HG03064 (cell line): ENCODE measurements at regions not wholly inside any gene's neighbourhood (a gene's known extent, or its start where the extent isn't known, plus 50 kb on each side); places are given as distances from the start of the nearest gene placed in this dataset.

Experiments used
- ATAC-seq: cut with Tn5 transposase; IDR thresholded peaks from one replicate; pipeline ENCODE4 v1.9.1; 2021; ENCODE audit warnings: low read depth; ENCODE audit not compliant: unreplicated experiment

GRCh38 chr2:128490321-128490720 lies 171.7 kb upstream of the HS6ST1 start:
- ATAC-seq, result no peak

GRCh38 chr2:128490881-128491691 lies 172.4 kb upstream of the HS6ST1 start:
- ATAC-seq, result no peak

GRCh38 chr2:128491692-128492244 lies 173.1 kb upstream of the HS6ST1 start:
- ATAC-seq, result no peak

- no peak for ATAC-seq
Measured at GRCh38 chr2:128492966-128493811, 174.5 kb upstream of the HS6ST1 start.

GRCh38 chr2:128493880-128494279 lies 175.2 kb upstream of the HS6ST1 start:
- no peak for ATAC-seq

- no peak for ATAC-seq
Measured at GRCh38 chr2:128494307-128494639, 175.6 kb upstream of the HS6ST1 start.

- ATAC-seq, result no peak
Measured at GRCh38 chr2:128494640-128495321, 176.1 kb upstream of the HS6ST1 start.

GRCh38 chr2:128495996-128496547 lies 177.4 kb upstream of the HS6ST1 start:
- ATAC-seq, result no peak

GRCh38 chr2:128496700-128497099 lies 178.0 kb upstream of the HS6ST1 start:
- ATAC-seq, result no peak

- ATAC-seq, result no peak
Measured at GRCh38 chr2:128497461-128497860, 178.8 kb upstream of the HS6ST1 start.

- no peak for ATAC-seq
Measured at GRCh38 chr2:128498086-128498485, 179.4 kb upstream of the HS6ST1 start.

- no peak for ATAC-seq
Measured at GRCh38 chr2:128498589-128498988, 179.9 kb upstream of the HS6ST1 start.

- ATAC-seq, result no peak
Measured at GRCh38 chr2:128499367-128500137, 180.9 kb upstream of the HS6ST1 start.

- ATAC-seq, result no peak
Measured at GRCh38 chr2:128500138-128500800, 181.6 kb upstream of the HS6ST1 start.

- no peak for ATAC-seq
Measured at GRCh38 chr2:128501006-128501690, 182.5 kb upstream of the HS6ST1 start.

- ATAC-seq, result no peak
Measured at GRCh38 chr2:128501700-128502099, 183.0 kb upstream of the HS6ST1 start.

GRCh38 chr2:128502200-128502599 lies 183.5 kb upstream of the HS6ST1 start:
- ATAC-seq, result no peak

GRCh38 chr2:128502638-128503246 lies 184.1 kb upstream of the HS6ST1 start:
- ATAC-seq, result no peak
